MV-4-11 (cell line): ENCODE measurements at regions not wholly inside any gene's neighbourhood (a gene's known extent, or its start where the extent isn't known, plus 50 kb on each side); places are given as distances from the start of the nearest gene placed in this dataset.

Experiments used
- DNase-seq: peaks from one replicate; lab custom pipeline; 2025; lab: John Stamatoyannopoulos, UW

GRCh38 chr22:48955351-48956311 lies 872.0 kb downstream of the BRD1 start:
- DNase-seq, result no peak

GRCh38 chr22:48954781-48955311 lies 872.8 kb downstream of the BRD1 start:
- DNase-seq, result no peak

- no peak for DNase-seq
Observed at GRCh38 chr22:48953830-48954229, 873.8 kb downstream of the BRD1 start.

- no peak for DNase-seq
Observed at GRCh38 chr22:48953103-48953720, 874.5 kb downstream of the BRD1 start.

GRCh38 chr22:48952256-48953102 lies 875.2 kb downstream of the BRD1 start:
- DNase-seq, result no peak

GRCh38 chr22:48951836-48952235 lies 875.8 kb downstream of the BRD1 start:
- DNase-seq, result no peak

- no peak for DNase-seq
Observed at GRCh38 chr22:48950151-48950915, 877.3 kb downstream of the BRD1 start.

- no peak for DNase-seq
Observed at GRCh38 chr22:48949375-48950149, 878.1 kb downstream of the BRD1 start.

- no peak for DNase-seq
Observed at GRCh38 chr22:48948575-48949170, 879.0 kb downstream of the BRD1 start.

- no peak for DNase-seq
Observed at GRCh38 chr22:48947636-48948035, 880.0 kb downstream of the BRD1 start.

- DNase-seq, result no peak
Observed at GRCh38 chr22:48945621-48946458, 881.8 kb downstream of the BRD1 start.

GRCh38 chr22:48944751-48945620 lies 882.7 kb downstream of the BRD1 start:
- no peak for DNase-seq

GRCh38 chr22:48944433-48944750 lies 883.3 kb downstream of the BRD1 start:
- no peak for DNase-seq

GRCh38 chr22:48943567-48944432 lies 883.9 kb downstream of the BRD1 start:
- no peak for DNase-seq

- no peak for DNase-seq
Observed at GRCh38 chr22:48942698-48943566, 884.7 kb downstream of the BRD1 start.

- DNase-seq, result no peak
Observed at GRCh38 chr22:48941903-48942575, 885.6 kb downstream of the BRD1 start.
